Stimulated activated naive CD4-positive, alpha-beta T cell (primary cell): ENCODE measurements at regions not wholly inside any gene's neighbourhood (a gene's known extent, or its start where the extent isn't known, plus 50 kb on each side); places are given as distances from the start of the nearest gene placed in this dataset.

Experiments used
- DNase-seq, 6 experiments: peaks; one replicate each; lab custom pipeline; 2025; lab: John Stamatoyannopoulos, UW

- no peak for DNase-seq
Observed at GRCh38 chr3:159620873-159621272, 367.8 kb upstream of the IL12A start.

DNA sequence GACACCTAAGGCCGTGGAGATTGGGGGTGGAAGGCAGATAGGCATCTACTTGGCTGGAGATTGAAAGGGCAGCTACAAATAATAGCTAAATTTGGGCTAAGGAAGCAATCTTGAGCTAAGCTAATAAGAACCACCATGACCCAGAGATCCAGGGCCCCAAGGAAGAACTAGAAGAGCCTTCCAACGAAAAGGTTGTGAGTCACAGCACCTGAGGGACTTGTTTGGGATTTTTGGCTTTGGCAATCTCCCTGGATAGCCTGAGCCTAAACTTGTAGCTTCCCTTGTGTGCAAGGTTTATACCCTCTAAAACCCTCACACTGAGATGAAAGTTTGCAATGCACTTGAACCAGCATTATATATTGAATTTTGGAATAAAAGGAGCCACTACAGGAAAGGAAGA, 364.0 kb upstream of the IL12A start:
- DNase-seq = no peak

DNA sequence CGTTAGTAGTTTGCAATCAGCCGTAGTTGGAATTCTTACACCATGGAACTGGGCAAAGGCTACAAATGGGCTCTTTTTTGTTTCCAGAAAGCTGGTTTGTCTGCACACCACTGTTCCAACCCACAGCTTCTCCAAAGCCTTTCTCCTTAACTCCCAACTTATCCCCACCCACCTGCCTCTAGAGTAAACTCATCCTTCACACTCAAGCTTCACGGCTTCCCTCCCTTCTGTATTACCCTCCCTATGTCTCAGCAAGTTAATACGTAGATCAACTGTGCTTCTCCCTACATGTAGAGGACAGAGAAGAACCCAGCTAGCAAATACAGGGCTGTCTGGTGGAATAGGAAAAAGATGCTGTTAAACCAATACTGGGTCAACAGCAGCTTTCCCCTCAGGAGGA, 363.0 kb upstream of the IL12A start:
- no peak for DNase-seq

GRCh38 chr3:159626598-159626997, 362.0 kb upstream of the IL12A start:
- DNase-seq = no peak

DNA sequence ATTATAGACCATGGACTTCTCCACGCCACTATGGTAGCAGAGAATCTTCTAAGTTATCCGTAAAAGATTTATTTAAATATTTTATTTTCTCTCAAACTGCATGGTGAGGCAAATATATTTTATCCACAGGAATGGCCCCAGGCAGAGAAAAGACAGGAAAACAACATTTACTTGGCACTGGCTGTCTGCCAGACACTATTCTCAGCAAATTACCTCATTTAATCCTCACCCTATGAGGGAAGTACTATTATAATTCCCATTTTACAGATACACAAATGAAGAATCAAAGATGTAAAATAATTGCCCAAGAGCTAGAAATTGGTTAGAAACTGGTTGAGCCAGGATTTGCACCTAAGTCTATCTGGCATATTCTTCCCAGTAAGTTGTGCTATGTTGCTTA, 361.4 kb upstream of the IL12A start:
- DNase-seq = no peak

- DNase-seq = no peak
Observed at GRCh38 chr3:159627634-159628033, 361.0 kb upstream of the IL12A start.

GRCh38 chr3:159629329-159630084, 359.1 kb upstream of the IL12A start:
- no peak for DNase-seq

DNA sequence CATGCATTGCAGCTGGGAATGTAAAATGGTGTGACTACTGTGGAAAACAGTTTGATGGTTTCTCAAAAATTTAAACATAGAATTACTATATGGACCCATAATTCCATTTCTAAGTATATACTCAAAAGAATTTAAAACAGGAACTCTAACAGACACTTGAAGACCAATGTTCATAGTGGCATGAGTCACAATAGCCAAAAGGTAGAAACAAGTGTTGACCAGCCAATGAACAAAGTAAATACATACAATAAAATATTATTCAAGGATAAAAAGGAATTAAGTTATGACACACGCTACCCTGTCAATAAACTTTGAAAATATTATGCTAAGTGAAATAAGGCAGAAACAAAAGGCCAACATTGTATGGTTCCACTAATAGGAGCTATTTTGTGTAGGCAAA, 357.4 kb upstream of the IL12A start:
- no peak for DNase-seq

- no peak for DNase-seq
Observed at GRCh38 chr3:159632128-159632527, 356.5 kb upstream of the IL12A start.

DNA sequence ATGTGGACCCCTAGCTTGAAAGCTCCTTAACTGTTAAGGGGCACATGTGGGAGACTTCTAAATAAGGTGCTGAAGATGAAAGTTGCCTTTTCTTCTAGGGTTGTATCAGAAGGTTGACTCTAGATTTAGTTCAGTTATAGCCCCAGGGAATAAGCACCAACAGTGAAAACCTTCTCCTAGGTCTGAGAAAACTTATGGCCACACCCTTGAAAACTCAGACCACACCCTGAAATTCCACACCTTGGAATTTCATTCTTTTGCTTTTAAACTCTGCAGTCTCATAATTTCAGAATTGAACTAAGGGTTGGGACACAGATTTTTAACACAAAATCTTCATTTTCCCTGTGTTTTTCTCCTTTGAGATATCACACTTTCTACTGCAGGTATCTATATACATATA, 355.8 kb upstream of the IL12A start:
- DNase-seq = no peak

DNA sequence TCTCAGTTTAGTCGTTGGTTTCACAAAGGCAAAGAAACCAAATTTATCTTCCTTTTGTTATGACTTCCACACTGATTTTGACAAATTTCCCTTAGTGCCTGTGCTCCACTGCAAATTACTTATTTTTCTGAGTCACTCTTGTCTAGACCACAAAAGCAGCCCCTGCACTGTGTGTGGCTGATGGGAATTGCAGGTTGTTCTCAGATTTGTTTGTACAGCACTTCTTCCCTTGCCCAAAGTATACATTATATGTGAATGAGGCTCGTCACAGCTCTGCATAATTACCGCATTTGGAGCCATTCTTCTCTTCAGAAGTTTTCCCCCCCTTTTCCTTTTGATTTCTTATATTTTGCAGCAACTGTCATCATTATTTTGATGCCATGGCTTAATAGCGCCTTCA, 354.2 kb upstream of the IL12A start:
- DNase-seq = no peak

GRCh38 chr3:159635047-159635641, 353.5 kb upstream of the IL12A start:
- DNase-seq = no peak

DNA sequence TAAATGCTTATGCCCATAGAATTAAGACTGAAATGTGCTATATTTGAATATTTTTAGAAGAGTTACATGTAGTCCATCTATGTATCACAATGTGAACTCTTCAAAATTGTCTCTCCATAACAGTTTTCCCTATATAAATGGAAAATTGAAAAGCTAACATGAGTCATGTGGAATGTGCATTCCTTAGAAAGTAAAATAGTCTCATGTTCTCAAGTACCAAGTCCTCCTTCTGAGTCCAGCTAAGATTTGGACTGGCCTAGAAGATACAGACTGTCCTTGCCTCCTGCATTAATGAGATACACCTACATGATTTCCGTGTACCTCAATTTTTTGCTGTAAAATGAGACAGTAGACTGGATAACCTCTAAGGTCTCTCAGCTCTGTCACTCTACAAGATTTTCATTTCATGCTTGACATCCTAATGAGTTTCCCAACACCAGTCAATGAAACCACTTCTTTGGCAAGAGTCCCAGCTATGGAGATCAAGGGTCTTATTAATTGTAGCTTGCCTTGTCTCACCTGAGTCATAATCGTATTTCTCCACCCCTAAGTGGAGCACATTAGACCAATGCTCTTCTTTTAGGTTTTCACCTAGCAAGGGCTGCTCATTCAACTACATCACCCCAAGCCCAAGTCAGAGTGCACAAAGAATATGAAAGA, 350.6 kb upstream of the IL12A start:
- no peak for DNase-seq

DNA sequence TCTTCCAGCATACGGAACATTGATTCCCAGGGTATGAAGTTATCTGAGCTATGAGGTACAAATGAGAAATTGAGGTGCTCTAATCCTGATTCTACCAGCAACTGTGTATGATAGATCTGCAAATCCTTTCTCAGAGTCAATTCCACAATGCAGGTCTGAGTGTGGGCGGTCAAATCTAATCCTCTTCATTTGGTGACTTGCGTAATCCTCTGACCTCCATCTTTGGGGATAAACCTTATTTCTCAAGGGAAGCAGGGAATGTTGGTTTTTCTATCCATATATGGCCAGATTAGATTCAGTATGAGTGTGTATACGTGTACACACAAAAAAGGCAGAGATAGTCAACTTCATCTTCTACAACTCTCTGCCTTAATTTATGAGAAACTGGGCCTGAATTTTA, 348.4 kb upstream of the IL12A start:
- no peak for DNase-seq

DNA sequence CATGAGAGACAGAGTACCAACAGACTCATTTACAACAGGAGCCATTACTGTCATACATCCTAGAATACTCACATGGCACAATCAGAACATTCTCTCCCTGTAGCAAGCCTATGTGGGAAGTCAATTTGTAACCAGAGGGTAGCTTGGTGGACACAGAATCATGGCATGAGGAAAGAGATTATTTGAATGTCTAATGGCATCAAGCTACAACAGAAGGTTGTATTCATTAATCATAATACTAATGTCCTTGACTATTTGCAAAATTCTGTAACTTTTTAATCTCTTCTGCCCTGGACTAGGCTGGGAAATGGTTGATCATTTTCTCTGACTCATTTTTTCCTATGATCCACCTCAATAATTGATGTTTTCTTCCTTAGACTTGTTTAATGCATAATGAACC, 345.2 kb upstream of the IL12A start:
- no peak for DNase-seq

- DNase-seq = no peak
Observed at GRCh38 chr3:159645874-159646273, 342.8 kb upstream of the IL12A start.

GRCh38 chr3:159649951-159650350, 338.7 kb upstream of the IL12A start:
- no peak for DNase-seq

- no peak for DNase-seq
Observed at GRCh38 chr3:159650726-159651125, 337.9 kb upstream of the IL12A start.

DNA sequence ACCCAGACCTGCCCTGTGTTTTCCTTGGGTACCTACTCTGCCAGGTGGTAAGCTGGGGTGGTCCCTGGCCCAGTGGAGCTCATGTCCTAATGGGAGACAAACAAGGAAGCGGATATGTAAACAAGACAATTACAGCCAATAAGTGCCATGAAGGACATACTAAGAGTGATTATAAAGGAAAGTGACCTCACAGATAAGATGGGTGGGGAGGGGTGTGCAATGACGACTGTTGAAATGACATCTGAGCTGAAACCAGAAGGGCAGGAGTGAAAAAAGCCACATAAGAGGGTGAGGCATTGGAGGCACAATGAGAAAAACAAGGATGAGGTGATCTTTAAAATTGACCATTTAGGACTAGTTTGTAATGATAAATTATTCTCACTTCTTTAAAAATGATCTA, 336.2 kb upstream of the IL12A start:
- no peak for DNase-seq

DNA sequence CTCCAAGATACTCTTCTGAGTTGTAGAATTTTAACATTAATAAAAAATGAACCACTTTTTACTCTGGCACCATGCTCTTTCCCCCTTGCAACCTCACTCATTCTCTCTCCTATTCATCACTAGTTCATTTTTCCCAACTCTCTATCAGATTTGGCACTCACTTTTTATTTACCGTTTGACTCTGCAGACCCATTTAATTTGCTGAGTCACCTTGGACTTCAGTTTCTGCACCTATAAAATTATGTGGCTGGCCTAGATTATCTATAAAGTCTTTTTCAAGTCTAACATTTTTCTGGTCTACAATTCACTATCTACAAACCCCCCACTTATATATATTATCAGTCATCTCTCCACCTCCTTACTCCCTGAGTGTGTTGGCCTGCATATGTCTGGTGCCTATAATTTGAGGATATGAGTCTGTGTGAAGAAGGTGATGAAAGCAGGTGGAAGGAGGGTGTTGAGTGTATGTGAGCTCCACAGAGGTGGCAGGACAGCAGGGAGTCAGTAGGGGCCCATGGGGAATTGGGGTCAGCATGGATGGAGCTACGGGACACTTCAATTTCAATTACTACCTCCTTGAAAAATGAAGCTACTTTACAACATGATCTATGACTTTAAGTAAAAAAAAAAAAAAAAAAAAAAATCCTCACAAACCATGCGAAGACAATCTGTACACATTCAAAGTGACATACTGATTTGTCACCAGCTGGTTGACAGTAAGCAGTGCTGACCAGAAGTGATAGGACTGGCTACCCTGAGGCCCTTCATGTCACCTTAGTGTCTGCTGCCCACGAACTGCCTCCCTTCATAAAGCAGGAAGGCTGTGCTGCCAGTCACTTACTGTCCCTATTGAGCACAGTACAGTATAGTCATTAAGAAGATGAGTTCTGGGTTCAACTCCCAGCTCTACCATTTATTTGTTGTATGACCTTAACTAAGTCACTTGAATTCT, 334.2 kb upstream of the IL12A start:
- DNase-seq = no peak

GRCh38 chr3:159655202-159655601, 333.4 kb upstream of the IL12A start:
- DNase-seq = no peak

DNA sequence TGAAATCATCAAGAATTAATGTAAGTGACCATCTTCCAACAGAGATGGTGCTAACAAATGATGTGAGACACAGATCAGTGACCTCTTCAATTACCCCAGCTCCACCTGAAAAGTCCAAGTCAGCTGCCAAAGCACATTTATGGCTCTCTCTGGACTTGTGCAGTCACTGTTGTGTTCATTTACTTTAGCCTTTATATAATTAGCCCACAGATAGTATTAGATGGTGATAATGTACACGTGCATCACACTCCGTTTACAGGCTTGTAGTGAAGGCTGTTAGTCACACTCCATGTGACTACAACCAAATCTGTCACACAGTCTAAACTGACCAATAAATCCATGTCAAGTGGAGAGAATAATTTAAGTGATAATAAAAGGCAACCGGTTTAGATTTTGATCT, 331.5 kb upstream of the IL12A start:
- DNase-seq = no peak
